ENCODE measurements at regions not wholly inside any gene's neighbourhood (a gene's known extent, or its start where the extent isn't known, plus 50 kb on each side); places are given as distances from the start of the nearest gene placed in this dataset.

GRCh38 chr7:15033039-15033438 is 130.5 kb upstream of the DGKB start:
- Histone ChIP-seq H3K9me3 (ENCODE audit: control insufficient read depth, insufficient read depth, low read depth, low read length) (no peaks in the 10 kb centered on the region), H3K27me3 (ENCODE audit: control insufficient read depth, insufficient read depth, low read length) (no peaks in the 10 kb centered on the region), H3K27ac (ENCODE audit: low read length) (no peak overlapping the region), H3K36me3 (ENCODE audit: control insufficient read depth, insufficient read depth, low read length) (no peaks in the 10 kb centered on the region), H3K4me3 (ENCODE audit: low read depth in 2 of 2, low read length in 2 of 2) (no peak overlapping the region), H3K4me1 (ENCODE audit: control insufficient read depth, insufficient read depth, low read length) (no peaks in the 10 kb centered on the region)
- in situ Hi-C loops (cut with HindIII; ENCODE audit: low pct_unique_long_range_greater_than_20kb, low sequenced_read_pairs) (no loop called here), intact Hi-C loops (cut with micrococcal nuclease; ENCODE audit: unreplicated experiment) (no loop called here)
- POLR2A ChIA-PET: no interaction called here
- TF ChIP-seq CTCF (IDR thresholded peaks at IDR 0.05): no peak
- TF ChIP-seq TCF7L2 (IDR thresholded peaks at IDR 0.05; ENCODE audit: low read depth, low read length): no peak
- no peak for TF ChIP-seq POLR2AphosphoS5 (IDR thresholded peaks at IDR 0.05; ENCODE audit: low read depth, low read length)
- no peak for TF ChIP-seq REST (IDR thresholded peaks at IDR 0.05; ENCODE audit: insufficient read depth in 1 of 2, low read depth in 2 of 2, low read length in 1 of 2)
- no peak for TF ChIP-seq SIN3A (IDR thresholded peaks at IDR 0.05; ENCODE audit: borderline replicate concordance, insufficient read depth, low read depth, low read length)
- no peak for ATAC-seq
- CTCF ChIA-PET: interaction anchor here (0.6 kb wide), 1 partner anchor 688 kb away, joined by 3 read pairs; no protein-coding TSS in a partner anchor
- no TSS peak for BruUV-seq (replicated peaks)
- no peak for DNase-seq (ENCODE audit: low read depth, low spot score)

GRCh38 chr7:15018981-15019380 is 116.4 kb upstream of the DGKB start:
- no peak overlapping the region for H3K27ac ChIP-seq (ENCODE audit: low read length)
- no peaks in the 10 kb centered on the region for H3K27me3 ChIP-seq (ENCODE audit: control insufficient read depth, insufficient read depth, low read length)
- H3K36me3 ChIP-seq (ENCODE audit: control insufficient read depth, insufficient read depth, low read length): no peaks in the 10 kb centered on the region
- in situ Hi-C loops (cut with HindIII; ENCODE audit: low pct_unique_long_range_greater_than_20kb, low sequenced_read_pairs) (no loop called here), intact Hi-C loops (cut with micrococcal nuclease; ENCODE audit: unreplicated experiment) (loop anchor here (10.0 kb wide), 1 partner anchor 1056 kb away; no protein-coding TSS in a partner anchor)
- H3K9me3 ChIP-seq (ENCODE audit: control insufficient read depth, insufficient read depth, low read depth, low read length): no peaks in the 10 kb centered on the region
- H3K4me1 ChIP-seq (ENCODE audit: control insufficient read depth, insufficient read depth, low read length): no peaks in the 10 kb centered on the region
- POLR2A ChIA-PET: no interaction called here
- H3K4me3 ChIP-seq (ENCODE audit: low read depth in 2 of 2, low read length in 2 of 2): no peak overlapping the region
- ATAC-seq: no peak
- TF ChIP-seq SIN3A (IDR thresholded peaks at IDR 0.05; ENCODE audit: borderline replicate concordance, insufficient read depth, low read depth, low read length) (no peak), TCF7L2 (IDR thresholded peaks at IDR 0.05; ENCODE audit: low read depth, low read length) (no peak), CTCF (IDR thresholded peaks at IDR 0.05) (no peak), POLR2AphosphoS5 (IDR thresholded peaks at IDR 0.05; ENCODE audit: low read depth, low read length) (no peak), REST (IDR thresholded peaks at IDR 0.05; ENCODE audit: insufficient read depth in 1 of 2, low read depth in 2 of 2, low read length in 1 of 2) (no peak)
- no peak for DNase-seq (ENCODE audit: low read depth, low spot score)
- no TSS peak for BruUV-seq (replicated peaks)
- CTCF ChIA-PET: no interaction called here
